Esophagus muscularis mucosa (tissue), 4 donors: ENCODE measurements at regions not wholly inside any gene's neighbourhood (a gene's known extent, or its start where the extent isn't known, plus 50 kb on each side); places are given as distances from the start of the nearest gene placed in this dataset.

Source experiments
- CTCF ChIP-seq, 3 experiments: fragments of 200-600 bp in 2 of 3; fragments of 450-650 bp in 1 of 3; sonication (generic) in 2 of 3; IDR thresholded peaks; one replicate each; pipeline ENCODE4 v1.5.1; 2017 to 2019; ENCODE audit warnings: antibody characterized with exemption in 3 of 3, mild to moderate bottlenecking in 2 of 3, moderate library complexity in 1 of 3
- EP300 ChIP-seq: sonication (generic); formaldehyde crosslinking; IDR thresholded peaks from one replicate; pipeline ENCODE4 v1.6.1; 2017; ENCODE audit warnings: antibody characterized with exemption
- POLR2A ChIP-seq: fragments of 450-650 bp; IDR thresholded peaks from one replicate; pipeline ENCODE4 v1.6.1; 2017; ENCODE audit warnings: antibody characterized with exemption, moderate library complexity, mild to moderate bottlenecking, low read depth
- POLR2AphosphoS5 ChIP-seq, 2 donors: sonication (generic); formaldehyde crosslinking; IDR thresholded peaks; one replicate each; pipeline ENCODE4 v1.6.1; 2017; ENCODE audit warnings: antibody characterized with exemption in 2 of 2

DNA sequence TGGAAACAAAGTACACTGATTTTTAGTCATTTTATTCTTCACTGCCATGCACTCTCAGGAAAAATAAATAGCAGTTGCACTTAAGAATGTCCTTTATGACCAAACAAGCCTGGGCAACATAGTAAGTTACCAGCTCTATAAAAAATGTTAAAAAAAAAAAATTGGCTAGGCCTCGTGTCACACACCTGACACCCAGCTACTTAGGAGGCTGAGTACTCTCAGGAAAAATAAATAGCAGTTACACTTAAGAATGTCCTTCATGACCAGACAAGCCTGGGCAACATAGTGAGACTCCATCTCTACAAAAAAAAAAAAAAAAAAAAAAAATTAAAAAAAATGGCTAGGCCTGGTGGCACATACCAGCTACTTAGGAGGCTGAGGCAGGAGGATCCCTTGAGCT is 304.6 kb downstream of the SLCO4C1 start:
- TF ChIP-seq CTCF (IDR thresholded peaks at IDR 0.05): no peak
- TF ChIP-seq POLR2A: no peak
- no peak for TF ChIP-seq POLR2AphosphoS5 (IDR thresholded peaks at IDR 0.05)
- no peak for TF ChIP-seq EP300
